GM23338 (cell line): ENCODE measurements at regions not wholly inside any gene's neighbourhood (a gene's known extent, or its start where the extent isn't known, plus 50 kb on each side); places are given as distances from the start of the nearest gene placed in this dataset.

Experiments
- ATAC-seq: fragments of 200-7000 bp; cut with Tn5 transposase; 3 replicates; pipeline ENCODE4 v1.9.1; 2020
- DNase-seq: peaks from one replicate; pipeline ENCODE4 v3.0.0-alpha.2; 2015; ENCODE audit warnings: low spot score
- H2AFZ ChIP-seq: fragments of 200-600 bp; sonication (generic); 2 replicates; pipeline ENCODE4 v1.8.0; 2016; ENCODE audit warnings: antibody characterized with exemption, mild to moderate bottlenecking, moderate library complexity
- H3F3A ChIP-seq: fragments of 200-600 bp; sonication (generic); replicated peaks from 2 replicates; pipeline ENCODE4 v1.8.0; 2017; ENCODE audit warnings: antibody characterized with exemption, mixed run types, low read depth
- H3K27ac ChIP-seq: fragments of 200-600 bp; sonication (generic); 2 replicates; pipeline ENCODE4 v1.6.1; 2016; ENCODE audit warnings: low read depth
- H3K27me3 ChIP-seq: fragments of 200-600 bp; sonication (generic); 2 replicates; pipeline ENCODE4 v1.8.0; 2016; ENCODE audit warnings: mild to moderate bottlenecking, mixed run types, moderate library complexity; ENCODE audit not compliant: insufficient read depth
- H3K36me3 ChIP-seq: fragments of 200-600 bp; sonication (generic); 2 replicates; pipeline ENCODE4 v1.8.0; 2016; ENCODE audit warnings: mild to moderate bottlenecking; ENCODE audit not compliant: insufficient read depth
- H3K4me1 ChIP-seq: fragments of 200-600 bp; sonication (generic); 2 replicates; pipeline ENCODE4 v1.8.0; 2016; ENCODE audit warnings: mild to moderate bottlenecking, moderate library complexity; ENCODE audit not compliant: insufficient read depth
- H3K4me2 ChIP-seq: fragments of 200-600 bp; sonication (generic); 2 replicates; pipeline ENCODE4 v1.7.1; 2017; ENCODE audit warnings: mixed run types
- H3K4me3 ChIP-seq: fragments of 200-600 bp; sonication (generic); 2 replicates; pipeline ENCODE4 v1.6.1; 2016; ENCODE audit warnings: mixed run types
- H3K79me2 ChIP-seq: fragments of 200-600 bp; sonication (generic); replicated peaks from 2 replicates; pipeline ENCODE4 v1.8.0; 2017; ENCODE audit warnings: mild to moderate bottlenecking; ENCODE audit not compliant: insufficient read depth
- H3K9me2 ChIP-seq: fragments of 200-600 bp; sonication (generic); 2 replicates; pipeline ENCODE4 v1.8.0; 2017; ENCODE audit not compliant: insufficient read depth
- H4K20me1 ChIP-seq: fragments of 200-600 bp; sonication (generic); replicated peaks from 2 replicates; pipeline ENCODE4 v1.8.0; 2017; ENCODE audit warnings: mild to moderate bottlenecking; ENCODE audit not compliant: insufficient read depth
- H3K27ac Mint-ChIP-seq: 2 replicates; pipeline ENCODE4 v1.8.0; 2020; ENCODE audit warnings: inconsistent platforms, mild to moderate bottlenecking, moderate library complexity, mixed read lengths
- H3K27me3 Mint-ChIP-seq: 3 replicates; pipeline ENCODE4 v1.8.0; 2022; ENCODE audit warnings: low read depth, mild to moderate bottlenecking, moderate library complexity, mixed read lengths, inconsistent platforms; ENCODE audit not compliant: insufficient read depth, poor library complexity
- H3K36me3 Mint-ChIP-seq: 3 replicates; pipeline ENCODE4 v1.8.0; 2021; ENCODE audit warnings: low read depth, mild to moderate bottlenecking, inconsistent platforms, moderate library complexity, mixed read lengths
- H3K4me1 Mint-ChIP-seq: 3 replicates; pipeline ENCODE4 v1.8.0; 2020; ENCODE audit warnings: mild to moderate bottlenecking, inconsistent platforms, mixed read lengths
- H3K4me3 Mint-ChIP-seq: 3 replicates; pipeline ENCODE4 v1.8.0; 2021; ENCODE audit warnings: moderate library complexity, mild to moderate bottlenecking, inconsistent platforms, mixed read lengths
- H3K9me3 Mint-ChIP-seq: 3 replicates; pipeline ENCODE4 v1.8.0; 2020; ENCODE audit warnings: moderate library complexity, mild to moderate bottlenecking, inconsistent platforms, mixed read lengths
- CTCF ChIP-seq, 2 experiments: fragments of 200-600 bp in 1 of 2; sonication (generic) in 1 of 2; conservative IDR thresholded peaks; 2 replicates each; pipeline versions ENCODE4 v1.5.1 to v1.6.1; 2016 to 2017; ENCODE audit warnings: antibody characterized with exemption in 2 of 2, low read depth in 2 of 2, mild to moderate bottlenecking in 2 of 2, moderate library complexity in 1 of 2
- NANOG ChIP-seq: IDR thresholded peaks from 2 replicates; pipeline ENCODE4 v1.6.1; 2016; ENCODE audit warnings: antibody characterized with exemption, borderline replicate concordance
- REST ChIP-seq: IDR thresholded peaks from one replicate; pipeline ENCODE4 v1.6.1; 2018; ENCODE audit warnings: antibody characterized with exemption; ENCODE audit not compliant: unreplicated experiment
- ZNF331 ChIP-seq: fragments of 250-450 bp; sonication (Bioruptor Pico); IDR thresholded peaks from 2 replicates; pipeline ENCODE4 v1.5.0; 2020; ENCODE audit warnings: low read depth, mild to moderate bottlenecking, moderate library complexity

- no peaks in the 10 kb centered on the region for H3K79me2 ChIP-seq
- peaks cover 3% of the 10 kb centered on the region for H3K4me1 Mint-ChIP-seq
Observed at GRCh38 chr4:31058656-31059055, 338.5 kb downstream of the PCDH7 start.

More at GRCh38 chr4:31058656-31059055, 338.5 kb downstream of the PCDH7 start:
- H3K27me3 ChIP-seq: no peaks in the 10 kb centered on the region
- Mint-ChIP-seq H3K36me3 (no peaks in the 10 kb centered on the region), H3K4me3 (no peak overlapping the region), H3K27ac (no peak overlapping the region), H3K27me3 (no peaks in the 10 kb centered on the region), H3K9me3 (no peaks in the 10 kb centered on the region)
- no peak overlapping the region for H2AFZ ChIP-seq
- no peaks in the 10 kb centered on the region for H3K4me1 ChIP-seq
- no peaks in the 10 kb centered on the region for H4K20me1 ChIP-seq
- TF ChIP-seq NANOG: no peak
- TF ChIP-seq CTCF (conservative IDR thresholded peaks at IDR 0.05; ENCODE audit: low read depth in 2 of 2): no peak
- no peak for TF ChIP-seq REST
- no peak for TF ChIP-seq ZNF331 (CRISPR knock-in tag)
- no peak overlapping the region for H3K27ac ChIP-seq
- no peaks in the 10 kb centered on the region for H3K9me2 ChIP-seq
- H3K4me3 ChIP-seq: no peak overlapping the region
- ATAC-seq: no peak
- H3K4me2 ChIP-seq: no peak overlapping the region
- H3F3A ChIP-seq: no peaks in the 10 kb centered on the region
- no peaks in the 10 kb centered on the region for H3K36me3 ChIP-seq
- no peak for DNase-seq
